DMS53 (cell line): ENCODE measurements at regions not wholly inside any gene's neighbourhood (a gene's known extent, or its start where the extent isn't known, plus 50 kb on each side); places are given as distances from the start of the nearest gene placed in this dataset.
"Not testable (repeated sequence)": the region's sequence is repeated elsewhere in the genome, so short reads cannot be mapped to it uniquely, and the experiment has no call there.

ENCODE experiments used
- DNase-seq: peaks from one replicate; lab custom pipeline; 2025; lab: John Stamatoyannopoulos, UW

DNA sequence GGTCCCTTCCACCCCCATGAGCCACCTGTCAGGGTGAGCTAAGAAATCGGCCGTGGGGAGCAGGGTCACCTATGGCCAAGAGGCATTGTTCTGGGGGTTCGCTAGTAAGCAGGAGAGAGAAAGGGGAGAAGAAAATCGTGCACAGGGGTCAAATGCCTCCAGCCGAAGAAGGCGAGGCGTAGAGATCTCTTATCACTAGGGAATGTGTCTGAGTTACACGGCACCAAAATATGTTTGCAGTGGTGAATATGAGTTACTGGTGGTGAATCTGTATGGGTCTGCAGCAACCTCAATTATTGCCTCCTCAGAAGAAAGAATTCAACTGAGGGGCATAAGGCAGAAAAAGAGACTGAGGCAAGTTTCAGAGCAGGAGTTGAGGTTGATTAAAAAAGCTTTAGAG lies 54.2 kb upstream of the RABGAP1L start:
- DNase-seq = no peak

DNA sequence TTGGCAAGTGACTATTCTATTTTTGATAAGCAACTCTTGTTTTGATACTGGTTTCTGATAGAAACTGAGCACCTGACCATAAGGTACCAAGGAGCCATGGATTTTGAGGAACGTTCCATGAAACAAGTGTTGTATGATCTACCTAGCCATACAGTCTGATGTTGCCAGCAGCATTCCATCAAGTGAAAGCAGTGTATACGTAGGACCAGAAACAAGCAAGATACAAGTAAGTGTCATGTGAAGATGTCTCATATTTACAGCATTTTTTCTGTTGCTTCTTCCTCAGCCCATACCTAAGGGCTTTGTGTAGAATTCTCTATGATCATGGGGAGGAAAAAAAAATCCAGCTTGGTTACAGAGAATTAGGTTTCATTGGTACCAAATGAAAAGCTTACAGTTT lies 55.6 kb upstream of the RABGAP1L start:
- no peak for DNase-seq

DNA sequence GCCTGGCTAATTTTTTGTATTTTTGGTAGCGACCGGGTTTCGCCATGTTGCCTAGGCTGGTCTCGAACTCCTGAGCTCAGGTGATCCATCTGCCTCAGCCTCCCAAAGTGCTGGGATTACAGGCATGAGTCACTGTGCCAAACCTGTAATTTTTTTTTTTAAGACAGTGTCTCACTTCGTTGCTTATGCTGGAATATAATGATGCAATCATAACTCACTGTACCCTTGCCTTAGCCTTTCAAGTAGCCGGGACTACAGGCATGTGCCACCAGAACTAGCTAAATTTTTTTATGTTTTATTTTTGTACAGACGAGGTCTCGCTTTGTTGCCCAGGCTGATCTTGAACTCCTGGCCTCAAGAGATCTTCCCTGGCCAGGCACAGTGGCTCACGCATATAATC lies 57.3 kb upstream of the RABGAP1L start:
- DNase-seq = not testable (repeated sequence)

DNA sequence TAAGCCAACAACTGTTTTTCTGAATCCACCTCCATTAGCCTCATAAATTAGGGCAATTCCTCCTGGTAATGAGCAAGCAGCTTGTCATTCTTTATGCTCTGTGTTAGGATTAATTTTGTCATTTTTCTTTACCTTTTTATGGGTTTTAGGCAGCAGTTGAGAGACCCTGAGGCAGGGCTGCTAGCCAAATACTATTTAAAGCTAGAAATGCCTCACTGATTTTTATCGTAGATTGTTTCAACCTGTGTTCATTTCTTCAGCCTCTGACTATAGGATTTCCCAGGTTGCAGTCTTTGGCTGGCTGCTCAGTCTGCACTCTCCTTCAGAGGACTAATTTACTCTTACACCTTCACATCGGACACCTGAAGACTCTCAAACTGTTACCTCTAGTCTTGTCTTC lies 61.9 kb upstream of the RABGAP1L start:
- no peak for DNase-seq

DNA sequence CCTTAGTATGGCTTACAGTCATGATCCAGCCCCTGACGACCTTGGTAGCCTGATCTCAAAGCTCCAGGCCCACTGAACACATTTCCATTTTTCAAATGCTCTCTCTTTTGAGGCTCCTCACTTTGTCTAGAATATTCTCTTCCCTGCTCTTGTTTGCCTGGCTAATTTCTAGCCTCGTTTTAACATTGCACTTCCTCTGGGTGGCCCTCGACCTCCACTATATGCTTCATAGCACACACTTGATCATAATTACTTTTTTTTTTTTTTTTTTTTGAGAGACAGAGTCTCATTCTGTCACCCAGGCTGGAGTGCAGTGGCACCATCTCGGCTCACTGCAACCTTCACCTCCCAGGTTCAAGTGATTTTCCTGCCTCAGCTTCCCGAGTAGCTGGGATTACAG lies 65.5 kb upstream of the RABGAP1L start:
- peak; percentile 54 for DNase-seq

DNA sequence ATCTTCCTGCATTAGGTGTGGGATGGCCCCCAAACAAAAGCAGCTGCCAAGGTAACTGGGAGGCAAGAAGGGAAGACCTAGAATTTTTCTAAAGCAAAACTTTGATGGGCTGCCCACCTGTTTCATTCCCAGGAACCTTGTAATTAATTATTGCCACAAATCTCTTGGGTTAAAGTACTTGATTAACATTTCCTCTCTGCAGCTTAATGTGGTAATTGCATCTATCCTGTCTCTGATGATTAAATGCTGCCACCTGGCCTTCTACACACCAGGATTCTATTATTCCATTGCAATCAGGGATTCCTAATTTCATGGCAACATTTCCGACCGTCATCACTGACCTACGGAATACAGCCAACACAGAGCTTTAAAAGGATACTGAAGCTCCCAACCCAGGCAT lies 68.3 kb upstream of the RC3H1 start:
- no peak for DNase-seq

DNA sequence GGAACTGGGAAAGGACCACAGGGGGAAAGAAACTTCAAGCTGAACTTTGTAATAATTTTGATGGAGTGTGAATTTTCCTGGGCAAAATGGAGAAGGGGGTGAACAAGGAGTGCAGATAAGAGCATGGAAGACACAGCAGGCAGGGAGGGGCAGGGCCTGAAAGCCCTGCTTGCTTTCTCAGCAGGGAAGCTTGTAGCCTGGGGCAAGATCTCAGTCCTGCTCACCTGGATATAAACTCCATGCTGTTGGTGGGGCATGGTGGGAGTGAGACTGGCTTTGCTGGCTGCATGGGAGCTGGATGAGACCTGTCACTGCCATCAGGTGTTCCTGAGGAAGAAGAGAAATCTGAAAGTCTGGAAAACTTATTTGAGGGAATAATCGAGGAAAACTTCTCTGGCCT lies 58.7 kb upstream of the RC3H1 start:
- no peak for DNase-seq

DNA sequence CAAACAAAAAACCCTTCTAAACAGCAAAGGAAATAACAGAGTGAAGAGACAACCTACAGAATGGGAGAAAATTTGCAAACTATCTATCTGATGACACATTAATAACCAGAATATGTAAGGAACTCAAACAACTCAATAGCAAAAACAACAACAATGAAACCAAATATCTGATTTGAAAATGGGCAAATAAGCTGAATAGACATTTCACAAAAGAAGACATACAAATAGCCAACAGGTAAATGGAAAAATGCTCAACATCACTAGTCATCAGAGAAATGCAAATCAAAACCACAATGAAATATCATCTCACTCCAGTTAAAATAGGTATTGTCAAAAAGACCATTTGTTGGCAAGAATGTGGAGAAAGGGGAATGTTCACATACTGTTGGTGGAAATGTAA lies 57.6 kb upstream of the RC3H1 start:
- no peak for DNase-seq

DNA sequence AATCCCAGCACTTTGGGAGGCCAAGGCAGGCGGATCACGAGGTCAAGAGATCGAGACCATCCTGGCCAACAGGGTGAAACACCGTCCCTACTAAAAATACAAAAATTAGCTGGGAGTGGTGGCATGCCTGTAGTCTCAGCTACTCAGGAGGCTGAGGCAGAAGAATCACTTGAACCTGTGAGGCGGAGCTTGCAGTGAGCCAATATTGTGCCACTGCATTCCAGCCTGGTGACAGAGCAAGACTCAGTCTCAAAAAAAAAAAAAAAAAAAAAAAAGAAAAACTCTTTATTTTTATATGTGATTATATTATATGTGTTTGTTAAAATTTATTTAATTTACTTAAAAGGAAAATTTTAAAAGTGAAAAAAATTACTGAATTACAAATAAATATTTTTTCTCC lies 56.8 kb upstream of the RC3H1 start:
- not testable (repeated sequence) for DNase-seq

DNA sequence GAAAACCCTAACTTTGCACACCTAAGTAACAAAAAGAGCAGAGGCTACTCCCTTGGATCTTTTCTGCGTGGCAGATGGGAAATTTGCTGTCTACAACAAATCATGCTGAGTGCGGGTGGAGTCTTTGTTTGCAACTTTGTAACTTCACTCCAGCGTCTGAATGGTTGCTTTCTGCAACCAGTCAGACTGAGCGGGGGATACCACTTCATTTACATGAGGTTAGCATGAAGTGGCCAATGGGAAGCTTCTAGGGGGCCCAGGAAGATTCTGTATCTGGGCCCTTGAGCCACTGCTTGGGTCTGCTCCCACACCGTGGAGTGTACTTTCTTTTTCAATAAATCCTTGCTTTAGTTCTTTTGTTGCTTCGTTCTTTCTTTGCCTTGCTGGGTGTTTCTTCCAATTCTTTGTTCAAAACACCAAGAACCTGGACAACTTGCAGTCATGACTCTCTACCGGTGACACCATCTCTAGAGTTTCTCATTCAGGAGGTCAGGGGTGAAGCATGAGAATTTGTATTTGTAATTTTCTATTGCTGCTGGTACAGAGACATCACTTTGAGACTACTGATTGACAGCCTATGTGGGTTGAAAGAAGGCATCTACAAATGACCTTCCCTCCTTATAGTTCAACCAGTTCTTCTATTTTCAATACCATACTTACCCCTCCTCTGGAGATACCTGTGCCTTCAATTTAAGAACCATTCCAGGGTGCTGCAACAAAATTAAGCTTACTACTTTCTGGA lies 55.8 kb upstream of the RC3H1 start:
- no peak for DNase-seq

DNA sequence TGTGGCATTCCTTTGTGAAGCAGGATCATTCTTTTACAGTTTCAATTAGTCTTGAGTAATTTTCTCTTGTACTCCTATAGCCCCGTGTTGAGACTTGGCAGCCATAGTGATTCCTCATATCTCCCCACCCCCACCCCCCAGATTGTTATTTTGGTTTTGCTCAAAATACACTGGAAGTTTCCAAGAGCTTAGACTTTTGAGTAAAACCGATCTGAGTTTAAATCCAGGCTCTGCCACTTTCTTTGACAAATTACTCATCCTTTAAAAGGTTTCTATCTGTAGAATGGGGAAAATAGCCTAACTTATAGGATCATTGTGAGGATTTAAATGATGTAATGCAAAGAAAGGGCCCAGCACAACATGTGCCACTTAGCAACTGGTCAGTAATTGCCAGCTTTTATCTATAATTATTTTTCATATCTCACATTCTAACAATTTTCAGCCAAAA lies 53.1 kb upstream of the RC3H1 start:
- no peak for DNase-seq

DNA sequence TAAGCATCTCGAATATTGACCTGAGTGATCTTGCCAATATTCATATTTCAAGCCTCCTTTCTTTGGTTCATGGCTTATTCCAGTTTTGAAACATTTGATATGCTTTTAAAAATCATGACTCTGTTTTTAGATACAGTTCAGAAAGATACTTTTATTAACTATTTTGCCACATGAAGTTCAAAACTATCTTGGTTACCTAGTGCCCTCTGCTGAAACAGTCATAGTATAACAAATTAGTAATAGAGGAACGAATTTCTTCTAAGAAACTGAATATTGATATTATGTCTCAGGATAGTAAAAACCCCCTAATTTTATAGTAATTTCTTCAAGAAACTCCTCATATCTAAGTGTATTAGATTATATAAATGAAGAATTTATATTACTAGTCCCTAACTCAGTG lies 52.6 kb upstream of the RC3H1 start:
- DNase-seq = peak; percentile 42

DNA sequence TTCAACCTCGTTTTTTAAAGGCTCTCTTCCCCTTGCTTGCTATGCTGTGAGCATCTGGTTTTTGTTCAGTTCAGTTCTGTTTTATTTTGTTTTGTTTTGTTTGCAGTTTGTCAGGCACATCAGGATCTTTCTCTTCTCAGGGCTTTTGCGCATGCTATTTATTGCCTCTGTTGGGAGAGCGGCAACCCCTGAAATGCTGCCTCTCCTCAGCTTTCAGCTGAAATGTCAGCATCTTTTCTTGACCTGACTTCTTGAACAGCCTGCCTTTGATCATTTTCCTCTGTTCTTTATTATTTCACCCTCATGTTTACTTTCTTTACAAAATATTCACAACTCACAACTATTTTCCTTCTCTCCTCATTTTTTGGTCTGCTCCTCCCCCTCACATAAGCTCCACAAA lies 50.4 kb upstream of the RC3H1 start:
- no peak for DNase-seq
